Esophagus muscularis mucosa (tissue), 4 donors: ENCODE measurements at regions not wholly inside any gene's neighbourhood (a gene's known extent, or its start where the extent isn't known, plus 50 kb on each side); places are given as distances from the start of the nearest gene placed in this dataset.

Experiments
- DNase-seq: peaks from one replicate; pipeline ENCODE4 v3.0.0-alpha.2; 2017; ENCODE audit errors: extremely low spot score
- H3K27ac ChIP-seq, 4 donors: fragments of 200-600 bp; sonication (generic); replicated peaks in 1 of 4; 1 replicate in 3 of 4; 2 replicates in 1 of 4; pipeline ENCODE4 v1.5.1; 2016 to 2019; ENCODE audit warnings: mild to moderate bottlenecking in 1 of 4
- H3K27me3 ChIP-seq, 4 donors: fragments of 200-600 bp; sonication (generic); one replicate each; pipeline versions ENCODE4 v1.5.1 to v1.6.0; 2016 to 2019
- H3K36me3 ChIP-seq, 4 donors: fragments of 200-600 bp; sonication (generic); one replicate each; pipeline ENCODE4 v1.5.1; 2016 to 2019
- H3K4me1 ChIP-seq, 4 donors: fragments of 200-600 bp; sonication (generic); one replicate each; pipeline ENCODE4 v1.5.1; 2016 to 2019
- H3K4me3 ChIP-seq, 4 donors: fragments of 200-600 bp; sonication (generic); 1 replicate in 2 of 4; 2 replicates in 2 of 4; pipeline ENCODE4 v1.5.1; 2016 to 2019; ENCODE audit warnings: mild to moderate bottlenecking in 4 of 4, moderate library complexity in 1 of 4
- H3K9me3 ChIP-seq, 4 donors: fragments of 200-600 bp; sonication (generic); 1 replicate in 3 of 4; 2 replicates in 1 of 4; pipeline ENCODE4 v1.5.1; 2016 to 2019
- CTCF ChIP-seq, 3 experiments: fragments of 200-600 bp in 2 of 3; fragments of 450-650 bp in 1 of 3; sonication (generic) in 2 of 3; IDR thresholded peaks; one replicate each; pipeline ENCODE4 v1.5.1; 2017 to 2019; ENCODE audit warnings: antibody characterized with exemption in 3 of 3, mild to moderate bottlenecking in 2 of 3, moderate library complexity in 1 of 3
- EP300 ChIP-seq: sonication (generic); formaldehyde crosslinking; IDR thresholded peaks from one replicate; pipeline ENCODE4 v1.6.1; 2017; ENCODE audit warnings: antibody characterized with exemption
- POLR2A ChIP-seq: fragments of 450-650 bp; IDR thresholded peaks from one replicate; pipeline ENCODE4 v1.6.1; 2017; ENCODE audit warnings: antibody characterized with exemption, moderate library complexity, mild to moderate bottlenecking, low read depth
- POLR2AphosphoS5 ChIP-seq, 2 donors: sonication (generic); formaldehyde crosslinking; IDR thresholded peaks; one replicate each; pipeline ENCODE4 v1.6.1; 2017; ENCODE audit warnings: antibody characterized with exemption in 2 of 2
- WGBS: methylation state at CpG from one replicate; pipeline ENCODE4 v1.1.5; 2018; 5-methylcytosine and 5-hydroxymethylcytosine counted together
- intact Hi-C: fragments of 100-400 bp; cut with DNase I; formaldehyde crosslinking; loops from one replicate; pipeline ENCODE4 v1.15.1; 2023

GRCh38 chr10:7029672-7030071 is 381.2 kb downstream of the SFMBT2 start:
- Histone ChIP-seq H3K4me3 (no peak overlapping the region), H3K36me3 (no peaks in the 10 kb centered on the region), H3K27me3 (no peaks in the 10 kb centered on the region), H3K27ac (no peak overlapping the region), H3K4me1 (peaks cover 0 to 10% (median 0%) of the 10 kb centered on the region in 4 donors), H3K9me3 (no peaks in the 10 kb centered on the region)
- DNase-seq, result no peak
- intact Hi-C loops, result no loop called here
- TF ChIP-seq EP300, result no peak
- TF ChIP-seq POLR2A, result no peak
- no peak for TF ChIP-seq POLR2AphosphoS5 (IDR thresholded peaks at IDR 0.05)
- TF ChIP-seq CTCF (IDR thresholded peaks at IDR 0.05), result no peak
- 33% methylated on average over 1 of the region's 1 CpG for WGBS

DNA sequence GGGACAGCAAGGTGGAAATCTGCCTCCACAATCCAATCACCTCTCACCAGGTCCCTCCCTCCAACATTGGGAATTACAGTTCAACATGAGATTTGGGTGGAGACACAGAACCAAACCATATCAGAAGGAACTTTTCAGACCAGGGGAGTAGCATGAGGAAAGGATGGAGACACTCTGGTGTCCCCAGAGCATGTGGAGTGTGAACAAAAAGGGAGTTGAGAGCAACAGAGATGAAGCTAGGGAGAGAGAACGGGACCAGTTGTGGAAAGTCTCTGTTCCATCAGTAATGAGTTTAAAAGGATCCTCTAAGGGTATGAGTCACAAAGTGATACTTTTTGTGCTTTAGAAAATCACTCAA is 382.0 kb downstream of the SFMBT2 start:
- no peak overlapping the region for H3K4me3 ChIP-seq
- intact Hi-C loops, result no loop called here
- DNase-seq, result no peak
- H3K36me3 ChIP-seq, result no peaks in the 10 kb centered on the region
- H3K4me1 ChIP-seq, result peaks cover 0 to 10% (median 0%) of the 10 kb centered on the region in 4 donors
- H3K27me3 ChIP-seq, result no peaks in the 10 kb centered on the region
- no peaks in the 10 kb centered on the region for H3K9me3 ChIP-seq
- no peak for TF ChIP-seq CTCF (IDR thresholded peaks at IDR 0.05)
- no peak for TF ChIP-seq EP300
- no peak for TF ChIP-seq POLR2A
- no peak for TF ChIP-seq POLR2AphosphoS5 (IDR thresholded peaks at IDR 0.05)
- 68% methylated on average over 1 of the region's 1 CpG for WGBS
- H3K27ac ChIP-seq, result no peak overlapping the region

GRCh38 chr10:7027913-7028808 is 382.7 kb downstream of the SFMBT2 start:
- intact Hi-C loops, result no loop called here
- H3K27ac ChIP-seq, result no peak overlapping the region
- DNase-seq, result no peak
- TF ChIP-seq POLR2A, result no peak
- TF ChIP-seq EP300, result no peak
- no peak for TF ChIP-seq POLR2AphosphoS5 (IDR thresholded peaks at IDR 0.05)
- no peak for TF ChIP-seq CTCF (IDR thresholded peaks at IDR 0.05)
- peaks cover 0 to under 1% (median 0%) of the 10 kb centered on the region in 4 donors for H3K9me3 ChIP-seq
- no peak overlapping the region for H3K4me3 ChIP-seq
- H3K27me3 ChIP-seq, result no peaks in the 10 kb centered on the region
- H3K36me3 ChIP-seq, result no peaks in the 10 kb centered on the region
- 75% methylated on average over 7 of the region's 7 CpGs for WGBS
- peaks cover 0 to 10% (median 0%) of the 10 kb centered on the region in 4 donors for H3K4me1 ChIP-seq

DNA sequence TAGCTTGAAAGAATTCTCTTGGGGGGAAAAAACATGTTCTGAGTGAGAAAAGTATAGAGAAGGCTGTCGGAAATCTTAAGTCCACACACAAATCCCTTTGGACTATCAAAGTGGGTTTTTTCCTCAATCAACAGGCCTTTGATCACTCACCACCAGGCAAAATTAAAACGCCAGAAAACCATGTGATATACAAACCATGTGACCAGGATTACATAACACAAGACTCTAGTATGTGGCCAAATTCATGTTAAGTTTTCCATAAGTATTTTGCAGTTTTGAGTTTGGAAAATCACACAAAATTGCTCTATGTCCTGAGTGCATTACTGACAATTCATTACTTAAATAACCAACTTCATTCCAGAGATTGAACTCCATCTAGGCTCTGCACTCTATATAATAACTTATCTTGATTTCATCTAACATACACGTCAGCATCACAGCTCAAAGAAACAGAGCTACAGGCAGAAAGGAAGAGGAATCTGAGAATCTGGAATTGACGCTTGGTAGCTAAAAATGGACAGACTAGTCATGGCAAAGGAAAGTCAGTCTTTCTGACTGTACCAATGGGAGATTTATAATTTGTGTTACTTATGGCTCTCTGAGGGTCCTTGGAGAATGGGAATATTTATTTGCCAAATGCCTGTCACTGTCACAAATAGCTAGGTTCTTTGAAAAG is 383.5 kb downstream of the SFMBT2 start:
- 66% methylated on average over 4 of the region's 4 CpGs for WGBS
- Histone ChIP-seq H3K4me1 (peaks cover 0 to 10% (median 0%) of the 10 kb centered on the region in 4 donors), H3K4me3 (no peak overlapping the region), H3K36me3 (no peaks in the 10 kb centered on the region), H3K27ac (no peak overlapping the region), H3K9me3 (peaks cover 0 to 3% (median 0%) of the 10 kb centered on the region in 4 donors), H3K27me3 (no peaks in the 10 kb centered on the region)
- intact Hi-C loops, result no loop called here
- DNase-seq, result no peak
- TF ChIP-seq POLR2AphosphoS5 (IDR thresholded peaks at IDR 0.05), result no peak
- TF ChIP-seq POLR2A, result no peak
- TF ChIP-seq CTCF (IDR thresholded peaks at IDR 0.05), result no peak
- no peak for TF ChIP-seq EP300
